Activated CD8-positive, alpha-beta memory T cell treated with anti-CD3 and anti-CD28 coated beads for 1 hour (primary cell): ENCODE measurements at regions not wholly inside any gene's neighbourhood (a gene's known extent, or its start where the extent isn't known, plus 50 kb on each side); places are given as distances from the start of the nearest gene placed in this dataset.

Experiments used
- DNase-seq, 2 donors: peaks; one replicate each; pipeline ENCODE4 v3.0.0-alpha.2; 2020; ENCODE audit warnings: low read depth in 1 of 2; ENCODE audit errors: extremely low read depth in 1 of 2

DNA sequence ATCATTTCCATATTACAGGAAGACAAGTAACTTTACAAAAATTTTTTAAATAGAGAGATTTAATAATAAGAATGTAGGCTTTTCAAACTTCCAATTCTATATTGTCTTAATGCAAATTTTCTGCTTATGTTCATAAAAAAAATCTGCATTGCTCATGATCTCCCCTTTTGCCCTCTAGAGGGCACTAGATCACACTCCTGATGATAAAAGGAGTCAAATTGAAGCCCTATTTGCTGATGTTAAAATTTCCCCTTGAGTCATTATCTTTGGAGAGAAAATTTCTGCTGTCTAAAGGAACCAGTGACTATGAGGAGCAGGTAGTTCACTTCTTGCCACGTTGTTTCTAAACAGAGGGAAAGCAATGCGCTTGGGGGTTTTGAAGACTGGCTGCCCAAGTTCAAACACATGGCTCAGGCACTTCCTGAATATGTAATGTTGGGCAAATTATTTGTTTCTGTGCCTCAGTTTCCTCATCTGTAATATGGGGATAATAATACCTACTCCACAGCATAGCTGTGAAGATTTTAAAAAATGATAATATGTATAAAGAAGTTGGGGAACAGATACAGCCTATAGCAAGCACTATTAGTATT is 874.2 kb downstream of the TFAP2A start:
- no peak for DNase-seq

DNA sequence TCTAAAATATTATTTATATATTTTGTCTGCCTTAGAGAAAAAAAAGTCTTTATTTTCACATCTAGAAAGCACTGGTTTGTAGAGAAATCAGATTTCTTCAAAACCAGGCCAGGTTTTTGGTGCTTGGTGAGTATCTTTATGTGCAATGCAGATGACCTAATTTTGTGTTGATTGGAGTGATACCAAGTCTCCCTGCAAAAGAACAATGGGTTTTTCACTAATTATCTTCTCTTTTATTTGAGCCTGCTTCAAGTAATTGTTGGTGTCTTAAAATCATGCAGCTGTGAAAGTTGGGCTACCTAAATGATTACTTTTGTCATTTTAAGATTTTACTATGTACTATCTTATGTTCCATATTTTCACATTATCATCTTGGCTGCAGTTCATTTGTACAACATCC is 874.7 kb downstream of the TFAP2A start:
- no peak for DNase-seq

DNA sequence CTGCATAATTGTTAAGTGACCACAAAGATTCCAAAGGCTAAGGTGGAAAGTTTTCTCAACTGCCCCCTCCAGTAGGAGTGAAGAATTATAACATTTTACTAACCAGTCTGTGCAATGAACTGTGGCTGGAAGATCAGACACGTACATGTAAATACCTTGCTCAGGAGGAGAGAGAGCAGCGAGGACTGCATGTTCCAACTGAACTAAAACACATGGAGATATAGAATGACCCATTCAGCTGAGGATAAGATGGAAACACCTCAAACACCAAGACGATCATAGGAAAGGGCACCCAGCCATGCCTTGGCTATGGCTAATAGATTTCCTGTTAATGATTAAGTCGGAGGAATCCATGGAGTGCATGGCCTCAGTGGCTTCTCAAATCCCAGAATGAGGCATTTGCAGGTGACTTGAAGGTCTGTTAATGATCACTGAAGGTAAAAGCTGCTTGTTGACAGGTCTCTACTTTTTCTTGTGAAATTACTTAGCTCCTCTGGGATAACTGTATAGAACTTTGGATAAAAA is 875.6 kb downstream of the TFAP2A start:
- no peak for DNase-seq

DNA sequence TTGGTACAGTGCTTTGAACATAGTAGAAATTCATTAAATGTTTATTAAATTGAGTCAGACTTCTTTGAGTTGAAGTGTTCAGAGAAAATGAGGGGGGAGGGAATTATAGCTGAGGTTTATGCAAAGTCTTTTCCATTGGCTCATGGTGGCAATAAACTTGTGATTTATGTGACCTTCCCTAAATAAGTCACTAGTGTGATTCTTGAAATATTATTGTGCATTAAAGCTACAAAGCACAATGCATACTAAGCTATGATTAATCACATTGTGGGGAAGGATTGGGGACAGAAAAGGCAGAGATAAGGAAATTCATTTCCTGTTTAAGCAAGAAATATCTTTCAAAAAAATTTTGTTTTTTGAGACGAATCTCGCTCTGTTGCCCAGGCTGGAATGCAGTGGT is 877.5 kb downstream of the TFAP2A start:
- DNase-seq, result no peak

DNA sequence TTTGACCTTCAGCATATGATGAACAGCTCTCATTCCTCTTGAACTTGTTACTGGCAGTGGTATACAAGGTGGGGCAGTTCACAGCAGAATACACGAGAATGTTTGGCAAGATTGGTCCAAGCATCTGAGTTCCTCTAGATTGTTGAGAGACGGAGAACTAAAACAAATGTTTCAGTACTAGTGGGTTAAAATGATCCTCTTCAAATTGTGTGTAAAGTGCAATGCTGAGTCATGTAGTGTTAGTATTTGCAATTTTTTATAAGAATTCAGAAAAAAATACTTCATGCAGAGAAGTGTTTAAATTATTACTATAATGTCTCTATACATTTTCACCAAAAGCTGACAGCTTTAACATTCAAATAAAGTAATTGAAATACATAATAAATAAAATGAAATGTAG is 879.8 kb downstream of the TFAP2A start:
- DNase-seq, result no peak

DNA sequence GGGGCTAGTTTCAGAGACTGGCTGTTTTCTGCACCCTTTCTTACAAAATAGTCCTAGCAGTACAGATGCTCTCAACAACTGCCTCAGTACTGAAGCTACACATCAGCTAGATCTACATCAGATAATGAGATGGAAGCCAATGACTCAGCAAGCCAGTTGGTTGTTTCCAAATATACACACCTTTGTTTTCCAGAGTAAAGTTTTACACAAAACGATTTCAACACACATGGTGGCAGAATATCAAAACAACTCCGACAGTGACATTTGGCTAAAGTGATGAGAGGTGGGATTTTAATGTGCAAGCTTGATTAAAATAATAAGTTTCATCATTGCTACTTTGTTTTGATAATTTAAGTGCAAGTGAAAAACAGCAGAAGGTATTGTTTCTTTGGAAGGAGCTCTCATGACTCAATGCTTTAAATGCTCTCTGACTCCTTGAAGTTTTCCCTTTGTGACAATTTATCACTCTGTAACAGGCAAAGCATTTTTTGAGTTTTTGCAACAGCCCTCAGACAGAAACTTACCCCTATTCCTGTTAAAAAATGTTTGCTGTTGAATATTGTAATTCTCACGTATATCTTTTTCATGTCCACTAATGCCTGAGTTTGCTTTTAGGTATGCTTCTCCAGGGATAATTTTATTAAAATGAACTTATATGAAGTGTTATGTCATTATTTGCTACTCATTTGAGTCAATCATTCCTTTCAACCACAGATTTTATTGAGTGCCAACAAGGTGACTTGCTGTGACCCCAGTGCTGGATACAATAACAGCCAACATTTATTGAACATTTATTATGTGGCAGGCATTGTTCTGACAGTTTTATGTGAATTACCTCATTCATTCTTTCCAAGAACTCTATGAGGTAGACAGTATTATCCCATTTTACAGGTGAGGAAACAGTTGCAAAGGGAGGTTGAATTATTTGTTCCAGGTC is 882.0 kb downstream of the TFAP2A start:
- no peak for DNase-seq

DNA sequence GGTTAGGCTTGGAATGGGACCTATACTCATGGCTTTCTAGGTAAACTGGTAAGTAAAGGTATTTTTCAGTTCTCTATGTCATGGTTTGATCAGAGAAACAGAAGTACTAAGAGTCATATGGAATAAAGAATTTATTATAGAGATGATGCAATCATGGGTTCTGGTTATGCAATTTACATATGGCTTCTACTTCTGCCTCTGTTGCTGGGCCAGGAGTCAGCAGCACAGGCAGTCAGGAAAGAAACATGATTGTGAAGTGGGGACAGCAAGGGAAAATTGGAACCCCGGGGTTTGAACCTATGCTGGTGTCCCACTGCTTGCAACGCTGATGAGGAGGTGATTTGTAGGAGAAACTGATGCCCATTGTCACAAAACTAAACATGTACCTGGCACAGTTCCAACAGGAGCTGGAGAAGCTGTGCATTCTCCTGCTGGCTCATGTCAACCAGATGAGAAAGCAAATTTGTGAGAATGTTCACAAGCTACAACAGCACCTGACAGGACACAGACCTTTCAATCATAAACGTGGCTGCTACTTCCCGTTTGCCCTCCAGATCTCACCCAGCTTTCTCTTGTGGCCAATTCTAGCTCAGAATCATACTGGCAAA is 887.1 kb downstream of the TFAP2A start:
- DNase-seq, result no peak

DNA sequence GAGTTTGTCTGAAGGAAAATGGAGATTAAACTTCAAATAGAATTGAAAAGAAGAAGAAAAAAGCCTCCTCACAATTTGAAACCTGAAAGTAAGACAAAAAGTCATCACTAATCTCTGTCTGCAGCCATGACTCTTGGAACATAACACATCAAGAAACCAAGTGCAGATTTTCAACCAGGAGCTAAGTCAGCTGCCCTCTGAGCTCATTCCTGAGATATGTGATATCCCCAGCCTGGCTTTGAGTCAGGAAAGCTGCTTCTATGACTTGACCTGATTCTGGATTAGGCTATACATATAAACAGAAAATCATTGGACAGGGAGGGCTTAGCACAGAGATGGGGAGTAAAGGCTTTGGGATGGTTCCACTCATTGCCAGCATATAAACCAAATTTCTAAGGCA is 891.4 kb downstream of the TFAP2A start:
- no peak for DNase-seq

DNA sequence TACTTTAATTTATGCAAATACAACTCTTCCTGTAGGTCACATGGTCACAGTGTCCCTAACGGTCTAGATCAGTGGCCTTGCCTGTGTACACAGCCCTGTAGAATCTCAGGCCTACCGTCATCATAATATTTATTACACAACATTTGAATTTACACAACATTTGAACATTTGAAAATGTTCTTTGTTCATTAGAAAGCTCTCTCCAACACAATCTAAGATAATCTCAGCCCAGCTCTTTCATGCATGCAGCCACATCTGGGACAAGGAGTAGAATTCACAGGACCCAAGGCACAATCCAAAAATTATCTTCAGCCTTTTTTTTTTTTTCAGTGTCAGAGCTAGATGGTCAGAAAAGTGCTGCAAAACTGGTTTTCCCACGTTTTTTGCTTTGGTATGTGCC is 892.8 kb downstream of the TFAP2A start:
- no peak for DNase-seq

DNA sequence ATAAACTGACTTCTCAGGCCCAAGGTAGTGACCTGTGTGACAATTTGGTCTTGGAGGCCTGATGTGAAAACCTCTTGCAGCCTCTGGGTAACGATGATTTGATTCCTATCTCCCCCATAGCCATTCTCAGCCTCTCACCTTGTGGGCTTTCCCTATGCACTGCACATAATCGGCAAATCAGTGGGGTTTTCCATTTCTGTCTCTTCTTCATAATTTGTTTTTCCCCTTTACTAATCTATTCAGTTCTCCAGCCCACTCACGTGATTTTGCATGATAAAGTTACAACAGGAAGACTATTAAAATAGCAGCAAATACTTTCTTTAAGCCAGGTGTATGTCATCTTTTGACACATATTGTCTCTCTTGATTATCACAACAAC is 893.7 kb downstream of the TFAP2A start:
- no peak for DNase-seq

DNA sequence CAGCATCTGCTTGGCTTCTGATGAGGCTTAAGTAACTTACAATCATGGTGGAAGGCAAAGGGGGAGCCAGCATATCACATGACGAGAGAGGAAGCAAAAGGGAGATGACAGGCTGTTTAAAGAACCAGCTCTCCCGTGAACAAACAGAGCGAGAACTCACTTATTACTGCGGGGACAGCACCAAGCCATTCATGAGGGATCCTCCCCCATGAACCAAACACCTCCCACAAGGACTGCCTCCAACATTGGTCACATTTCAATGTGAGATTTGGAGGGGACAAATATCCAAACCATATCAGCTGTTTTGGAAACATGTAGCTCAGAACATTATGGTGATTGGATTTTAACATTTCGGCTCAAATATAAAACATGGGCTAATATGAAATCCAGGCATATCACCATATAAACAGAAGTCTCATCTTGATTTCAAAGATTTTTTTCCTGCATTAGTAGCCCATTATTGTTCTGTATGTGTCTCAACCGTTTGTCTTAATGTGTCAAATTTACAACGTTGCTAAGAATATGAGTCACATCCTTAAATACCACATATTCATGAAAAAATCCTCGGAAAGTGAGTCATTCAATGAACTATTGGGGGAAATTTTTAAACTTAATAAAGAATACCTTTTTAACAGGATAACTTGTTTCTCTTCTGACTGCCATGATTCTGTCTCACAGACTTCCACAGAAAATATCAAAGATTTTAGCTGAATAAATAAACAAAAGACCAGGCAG is 894.3 kb downstream of the TFAP2A start:
- no peak for DNase-seq

DNA sequence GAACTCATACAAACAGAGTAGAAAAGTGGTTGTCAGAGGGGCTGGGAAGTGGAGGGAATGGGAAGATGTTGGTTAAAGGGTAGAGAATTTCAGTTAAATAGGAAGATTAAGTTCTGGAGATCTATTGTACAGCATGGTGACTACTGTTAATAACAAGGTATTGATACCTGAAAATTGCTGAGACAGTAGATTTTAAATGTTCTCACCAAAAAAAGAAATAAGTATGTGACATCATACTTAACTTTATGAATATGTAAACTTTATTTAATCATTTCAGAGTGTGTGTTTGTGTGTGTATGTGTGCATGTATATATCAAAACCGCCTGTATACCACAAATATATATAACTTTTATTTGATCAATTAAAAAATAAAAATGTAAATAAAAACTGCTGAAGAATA is 896.4 kb downstream of the TFAP2A start:
- DNase-seq, result no peak

DNA sequence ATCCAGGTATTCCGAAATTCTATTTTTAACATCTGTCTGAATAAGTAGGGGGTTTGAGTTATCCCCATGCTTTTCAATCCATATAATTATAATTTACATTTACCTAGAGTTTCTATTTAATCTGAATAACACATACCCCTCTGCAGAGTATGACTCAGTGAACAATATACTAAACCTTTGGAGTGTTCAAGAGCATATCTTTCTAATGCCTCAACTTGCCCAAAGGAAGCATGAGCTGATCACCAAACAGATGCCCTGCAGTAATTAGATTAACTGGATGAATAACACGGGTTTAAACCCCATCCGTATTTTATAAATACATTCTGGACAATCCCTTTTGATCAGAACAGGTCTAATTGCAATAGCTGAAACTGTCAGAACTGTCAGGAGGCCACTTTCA is 897.1 kb downstream of the TFAP2A start:
- DNase-seq, result no peak

DNA sequence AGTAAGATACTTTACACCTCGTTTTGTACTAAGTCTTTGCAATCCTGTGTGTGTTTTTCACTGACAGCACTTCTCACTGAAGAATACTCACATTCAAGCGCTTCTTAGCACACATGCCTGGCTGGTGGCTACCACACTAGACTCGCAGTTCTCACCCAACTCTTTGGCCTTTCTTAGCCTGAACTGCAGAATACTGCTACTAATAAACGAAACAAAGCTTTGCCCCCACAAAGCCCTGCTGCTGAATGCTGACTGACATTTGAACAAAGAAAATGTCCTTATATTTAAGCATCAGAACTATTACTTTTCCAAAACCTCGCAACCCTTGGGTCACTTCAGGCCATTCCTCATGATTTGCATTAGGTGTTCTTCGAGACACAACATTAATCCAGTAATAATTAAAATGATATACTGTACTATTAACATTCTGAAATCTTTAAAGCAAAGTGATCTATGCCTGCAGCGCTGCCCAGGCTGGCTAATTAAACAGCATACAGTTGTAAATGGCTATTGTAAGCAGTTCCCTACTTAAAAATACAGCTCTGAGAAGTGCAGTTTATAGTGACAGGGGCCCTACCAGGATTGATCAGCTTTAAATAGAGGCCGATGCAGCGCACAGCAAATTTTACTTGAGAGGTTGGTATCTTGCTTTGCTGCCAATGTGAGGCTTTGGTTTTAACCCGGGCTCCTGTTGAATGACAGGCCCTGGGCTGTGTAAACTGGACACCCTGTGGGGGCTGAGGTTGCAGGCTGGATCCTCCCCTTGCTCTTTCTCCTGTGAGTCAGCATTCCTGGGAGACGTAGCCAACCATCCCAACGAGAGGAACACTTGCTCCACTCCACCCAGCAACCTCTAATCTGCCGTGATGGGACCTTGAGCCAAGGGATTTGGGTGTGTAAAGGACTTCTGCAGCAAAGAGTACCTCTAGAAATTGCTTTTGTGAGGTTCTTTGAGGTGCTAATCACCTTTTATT is 899.0 kb downstream of the TFAP2A start:
- no peak for DNase-seq

DNA sequence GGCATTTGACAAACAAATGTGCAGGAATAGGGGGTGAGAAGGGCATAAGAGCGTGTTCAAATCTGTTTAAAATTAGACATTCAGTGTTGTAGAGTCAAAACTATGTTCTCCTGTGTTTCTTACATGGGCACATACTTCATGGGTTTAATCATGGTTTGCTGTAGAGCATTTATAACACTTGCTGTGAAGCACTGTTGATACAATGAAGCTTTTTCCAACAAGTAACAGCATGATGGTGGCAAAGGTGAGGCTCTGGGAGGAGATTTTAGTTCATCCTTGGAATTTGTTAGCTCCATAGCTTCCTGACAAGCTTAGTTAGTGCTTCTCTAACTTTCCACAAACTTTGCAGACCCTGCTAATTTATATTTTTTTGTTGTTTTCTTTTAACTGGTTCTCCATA is 900.7 kb downstream of the TFAP2A start:
- DNase-seq, result no peak

DNA sequence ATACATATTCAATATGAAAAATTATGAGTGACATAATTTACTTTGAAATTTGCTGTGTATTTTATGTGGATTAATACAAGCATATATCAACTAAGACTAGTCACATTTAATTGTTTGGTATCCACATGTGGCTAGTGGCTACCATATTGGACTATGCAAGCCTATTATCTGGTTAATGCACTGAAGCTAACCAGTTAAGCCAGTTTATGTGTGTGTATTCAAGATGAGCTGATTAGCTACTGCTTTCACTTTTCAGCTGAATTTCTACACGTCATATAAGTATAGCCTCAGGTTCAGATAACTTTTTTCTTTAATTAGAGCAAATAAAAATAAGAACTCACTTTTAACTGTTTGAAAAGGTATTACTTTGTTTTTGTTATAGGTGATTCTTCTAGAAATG is 903.7 kb downstream of the TFAP2A start:
- no peak for DNase-seq

DNA sequence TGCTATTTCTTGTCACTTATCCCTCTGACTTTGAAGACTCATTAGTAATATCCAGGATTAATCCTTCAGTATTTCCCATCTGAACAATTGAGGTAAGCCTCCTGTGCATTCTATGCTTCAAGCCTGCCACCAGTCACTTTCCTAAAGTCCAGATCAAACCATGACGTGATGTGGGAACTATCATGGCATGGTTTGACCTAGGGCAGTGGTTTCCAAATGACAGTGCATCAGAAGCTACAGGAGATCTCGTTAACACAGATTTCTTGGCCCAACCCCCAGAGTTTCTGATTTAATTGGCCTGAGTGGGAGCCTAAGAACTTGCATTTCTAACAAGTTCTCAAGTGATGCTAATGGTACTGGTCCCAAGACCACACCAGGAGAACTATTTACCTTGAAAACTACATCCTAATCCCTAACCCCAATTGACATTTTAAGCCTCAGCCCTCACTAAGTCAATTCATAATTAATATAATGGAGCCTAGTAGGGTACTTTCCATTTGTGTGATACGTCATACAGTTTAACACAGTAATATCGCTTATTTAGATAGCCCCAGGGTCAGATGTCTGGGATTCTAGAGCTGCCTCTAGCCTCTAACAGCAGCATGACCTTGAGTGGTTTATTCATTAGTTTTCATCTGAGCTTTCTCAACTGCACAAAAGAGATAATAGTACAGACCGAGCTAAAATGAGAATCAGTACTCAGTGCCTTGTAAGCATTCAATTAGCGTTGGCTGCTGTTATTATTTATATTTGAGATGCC is 907.6 kb downstream of the TFAP2A start:
- no peak for DNase-seq

DNA sequence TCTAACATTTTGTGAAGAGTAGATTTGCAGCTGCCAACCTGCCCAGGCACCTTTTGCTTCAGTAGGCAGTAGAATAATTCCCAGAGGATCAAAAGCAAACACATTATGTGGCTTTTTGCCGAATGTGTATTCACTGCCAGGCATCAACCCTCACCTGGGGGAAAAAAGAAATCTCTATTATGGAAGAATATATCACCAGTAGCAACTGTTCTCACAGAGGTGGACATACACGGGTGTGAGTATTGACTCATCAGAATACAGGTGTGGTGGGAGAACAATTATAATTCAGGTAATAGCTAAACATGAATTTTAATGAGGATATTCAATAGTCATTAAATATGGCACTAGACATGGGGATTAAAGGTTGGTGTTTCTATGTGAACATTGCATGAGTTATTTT is 910.7 kb downstream of the TFAP2A start:
- DNase-seq, result no peak

DNA sequence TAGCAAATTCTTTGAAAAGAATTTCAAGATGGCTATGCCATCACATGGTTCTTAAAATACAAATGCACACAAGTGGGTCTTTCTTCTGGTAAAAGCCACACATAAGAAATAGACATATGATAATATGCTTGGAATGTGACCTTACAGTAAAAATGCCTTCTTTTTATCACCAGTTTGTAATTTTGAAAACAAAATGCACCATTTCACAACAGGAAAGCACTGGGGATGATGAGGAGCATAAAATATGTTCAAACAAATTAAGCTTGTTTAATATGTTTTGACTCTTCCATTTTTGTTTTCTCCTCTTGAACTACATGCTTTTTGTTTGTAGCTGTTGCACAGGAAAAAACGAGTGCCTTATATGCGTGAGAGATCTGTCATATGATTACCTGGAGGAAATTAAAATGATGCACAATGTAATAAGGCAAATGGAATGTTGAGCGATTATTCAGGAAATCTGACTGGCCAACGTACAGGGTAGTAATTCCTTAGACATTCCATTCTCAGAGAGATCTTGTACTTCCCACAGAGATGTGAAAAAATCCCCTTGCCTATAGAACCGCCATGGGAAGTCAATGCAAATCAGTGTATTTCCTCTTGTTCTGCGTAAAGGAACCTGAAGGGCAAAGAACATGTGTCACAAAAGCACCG is 911.6 kb downstream of the TFAP2A start:
- DNase-seq, result no peak
